HEK293 (cell line): ENCODE measurements at regions not wholly inside any gene's neighbourhood (a gene's known extent, or its start where the extent isn't known, plus 50 kb on each side); places are given as distances from the start of the nearest gene placed in this dataset.

ENCODE experiments used
- CTCF ChIA-PET: fragments of 350-600 bp; formaldehyde crosslinking; extraction: SDS; loops from one replicate; lab custom pipeline; 2021; ENCODE audit warnings: antibody characterized with exemption; lab: Yijun Ruan, JAX
- POLR2A ChIA-PET: fragments of 300-600 bp; formaldehyde crosslinking; extraction: SDS; loops from one replicate; lab custom pipeline; 2020; ENCODE audit warnings: antibody characterized with exemption, inconsistent platforms; lab: Yijun Ruan, JAX
- H3K27ac ChIP-seq: fragments of 200-500 bp; sonication (Bioruptor generic); 2 replicates; pipeline ENCODE4 v1.5.1; 2014; ENCODE audit warnings: low read depth, low read length, control low read depth, inconsistent platforms; ENCODE audit errors: extremely low read depth
- H3K36me3 ChIP-seq, 2 experiments: fragments of 200-500 bp in 1 of 2; sonication (Bioruptor generic) in 1 of 2; 1 replicate in 1 of 2; 2 replicates in 1 of 2; pipeline ENCODE4 v1.5.1; 2014 to 2017; ENCODE audit warnings: inconsistent platforms in 2 of 2, low read length in 2 of 2; ENCODE audit not compliant: control insufficient read depth in 2 of 2, insufficient read depth in 1 of 2
- H3K4me1 ChIP-seq: fragments of 200-500 bp; sonication (Bioruptor generic); 2 replicates; pipeline ENCODE4 v1.5.1; 2014; ENCODE audit warnings: mild to moderate bottlenecking, low read length, inconsistent platforms; ENCODE audit not compliant: control insufficient read depth, insufficient read depth
- H3K4me3 ChIP-seq: 2 replicates; pipeline ENCODE4 v1.5.1; 2011; ENCODE audit warnings: low read depth, mild to moderate bottlenecking, control low read depth, low read length, moderate library complexity
- H3K9me3 ChIP-seq: fragments of 200-500 bp; sonication (Bioruptor generic); 2 replicates; pipeline ENCODE4 v1.5.1; 2014; ENCODE audit warnings: low read depth, low read length, inconsistent platforms; ENCODE audit not compliant: control insufficient read depth, insufficient read depth
- BCL6B ChIP-seq: fragments of 450-650 bp; formaldehyde crosslinking; IDR thresholded peaks from 2 replicates; pipeline ENCODE4 v1.5.1; 2017; ENCODE audit warnings: missing biosample characterization, missing genetic modification characterization
- GLIS2 ChIP-seq: fragments of 450-650 bp; formaldehyde crosslinking; IDR thresholded peaks from 2 replicates; pipeline ENCODE4 v1.5.1; 2016; ENCODE audit warnings: missing biosample characterization, missing genetic modification characterization
- OVOL3 ChIP-seq: fragments of 450-650 bp; formaldehyde crosslinking; IDR thresholded peaks from 2 replicates; pipeline ENCODE4 v1.5.1; 2016; ENCODE audit warnings: missing biosample characterization, missing genetic modification characterization
- SALL2 ChIP-seq: fragments of 450-650 bp; formaldehyde crosslinking; IDR thresholded peaks from 2 replicates; pipeline ENCODE4 v1.5.0; 2017; ENCODE audit warnings: missing biosample characterization, mild to moderate bottlenecking, missing genetic modification characterization, borderline replicate concordance
- SP3 ChIP-seq: fragments of 450-650 bp; formaldehyde crosslinking; IDR thresholded peaks from 2 replicates; pipeline ENCODE4 v1.5.1; 2016; ENCODE audit warnings: missing biosample characterization, missing genetic modification characterization
- TRIM28 ChIP-seq: IDR thresholded peaks from 2 replicates; pipeline ENCODE4 v1.6.1; 2011; ENCODE audit warnings: low read length, control low read depth, borderline replicate concordance
- ZFHX2 ChIP-seq: fragments of 450-650 bp; formaldehyde crosslinking; conservative IDR thresholded peaks from 2 replicates; pipeline ENCODE4 v1.5.1; 2016; ENCODE audit warnings: missing biosample characterization, missing genetic modification characterization
- ZFP69B ChIP-seq: fragments of 450-650 bp; formaldehyde crosslinking; IDR thresholded peaks from 2 replicates; pipeline ENCODE4 v1.5.1; 2016; ENCODE audit warnings: missing biosample characterization, missing genetic modification characterization
- ZNF10 ChIP-seq: fragments of 450-650 bp; formaldehyde crosslinking; IDR thresholded peaks from 2 replicates; pipeline ENCODE4 v1.5.1; 2017; ENCODE audit warnings: missing biosample characterization, missing genetic modification characterization
- ZNF112 ChIP-seq: fragments of 450-650 bp; formaldehyde crosslinking; IDR thresholded peaks from 2 replicates; pipeline ENCODE4 v1.5.0; 2017; ENCODE audit warnings: missing biosample characterization, missing genetic modification characterization
- ZNF138 ChIP-seq: fragments of 450-650 bp; formaldehyde crosslinking; IDR thresholded peaks from 2 replicates; pipeline ENCODE4 v1.5.1; 2016; ENCODE audit warnings: missing biosample characterization, missing genetic modification characterization, borderline replicate concordance
- ZNF335 ChIP-seq: fragments of 450-650 bp; formaldehyde crosslinking; conservative IDR thresholded peaks from 2 replicates; pipeline ENCODE4 v1.5.1; 2016; ENCODE audit warnings: missing biosample characterization, missing genetic modification characterization
- ZNF354C ChIP-seq: fragments of 450-650 bp; formaldehyde crosslinking; IDR thresholded peaks from 2 replicates; pipeline ENCODE4 v1.5.1; 2016; ENCODE audit warnings: missing biosample characterization, missing genetic modification characterization, low read depth, borderline replicate concordance
- ZNF416 ChIP-seq: fragments of 450-650 bp; formaldehyde crosslinking; IDR thresholded peaks from 2 replicates; pipeline ENCODE4 v1.5.1; 2016; ENCODE audit warnings: missing biosample characterization, missing genetic modification characterization
- ZNF449 ChIP-seq: fragments of 450-650 bp; formaldehyde crosslinking; IDR thresholded peaks from 2 replicates; pipeline ENCODE4 v1.5.1; 2017; ENCODE audit warnings: missing biosample characterization, mild to moderate bottlenecking, missing genetic modification characterization, moderate library complexity
- ZNF501 ChIP-seq: fragments of 450-650 bp; formaldehyde crosslinking; IDR thresholded peaks from 2 replicates; pipeline ENCODE4 v1.5.1; 2016; ENCODE audit warnings: missing biosample characterization, missing genetic modification characterization
- ZNF544 ChIP-seq: fragments of 450-650 bp; formaldehyde crosslinking; IDR thresholded peaks from 2 replicates; pipeline ENCODE4 v1.5.0; 2017; ENCODE audit warnings: missing biosample characterization, missing genetic modification characterization
- ZNF549 ChIP-seq: fragments of 450-650 bp; IDR thresholded peaks from 2 replicates; pipeline ENCODE4 v1.5.1; 2018; ENCODE audit warnings: missing biosample characterization, missing genetic modification characterization, mild to moderate bottlenecking, inconsistent platforms, moderate library complexity
- ZNF558 ChIP-seq: fragments of 450-650 bp; formaldehyde crosslinking; IDR thresholded peaks from 2 replicates; pipeline ENCODE4 v1.5.1; 2016; ENCODE audit warnings: missing biosample characterization, missing genetic modification characterization
- ZNF560 ChIP-seq: fragments of 450-650 bp; formaldehyde crosslinking; IDR thresholded peaks from 2 replicates; pipeline ENCODE4 v1.5.1; 2017; ENCODE audit warnings: missing biosample characterization, missing genetic modification characterization, borderline replicate concordance
- ZNF654 ChIP-seq: fragments of 450-650 bp; formaldehyde crosslinking; IDR thresholded peaks from 2 replicates; pipeline ENCODE4 v1.5.1; 2016; ENCODE audit warnings: low read depth, missing biosample characterization, missing genetic modification characterization
- ZNF664 ChIP-seq: fragments of 450-650 bp; formaldehyde crosslinking; IDR thresholded peaks from 2 replicates; pipeline ENCODE4 v1.5.1; 2016; ENCODE audit warnings: missing biosample characterization, missing genetic modification characterization
- ZNF677 ChIP-seq: fragments of 450-650 bp; IDR thresholded peaks from 2 replicates; pipeline ENCODE4 v1.5.0; 2018; ENCODE audit warnings: missing biosample characterization, mild to moderate bottlenecking, missing genetic modification characterization, moderate library complexity
- ZNF701 ChIP-seq: fragments of 450-650 bp; formaldehyde crosslinking; IDR thresholded peaks from 2 replicates; pipeline ENCODE4 v1.5.1; 2016; ENCODE audit warnings: missing biosample characterization, missing genetic modification characterization
- ZNF707 ChIP-seq: fragments of 450-650 bp; formaldehyde crosslinking; IDR thresholded peaks from 2 replicates; pipeline ENCODE4 v1.5.1; 2016; ENCODE audit warnings: missing biosample characterization, missing genetic modification characterization
- ZNF776 ChIP-seq: fragments of 450-650 bp; formaldehyde crosslinking; IDR thresholded peaks from 2 replicates; pipeline ENCODE4 v1.5.0; 2017; ENCODE audit warnings: missing biosample characterization, missing genetic modification characterization, borderline replicate concordance

- no peaks in the 10 kb centered on the region for H3K36me3 ChIP-seq
- no peak overlapping the region for H3K27ac ChIP-seq
- POLR2A ChIA-PET: no interaction called here
- no peaks in the 10 kb centered on the region for H3K4me1 ChIP-seq
- H3K9me3 ChIP-seq: no peaks in the 10 kb centered on the region
- TF ChIP-seq SP3 (tag by site-specific recombination) (no peak), ZNF677 (tag by site-specific recombination) (no peak), ZFHX2 (tag by site-specific recombination) (no peak), ZNF776 (no peak)
- TF ChIP-seq, all 188 proteins: peak for 0
- H3K4me3 ChIP-seq: no peak overlapping the region
- CTCF ChIA-PET: interaction anchor here (0.7 kb wide), 1 partner anchor 91 kb away, joined by 3 read pairs; no protein-coding TSS in a partner anchor
These were observed 347.5 kb upstream of the SALL3 start for GRCh38 chr18:78632111-78632541.

- no peak for TF ChIP-seq ZNF558 (tag by site-specific recombination)
- no peak for TF ChIP-seq ZNF701
- no peak for TF ChIP-seq ZNF544 (tag by site-specific recombination)
- H3K4me1 ChIP-seq: peaks cover 6% of the 10 kb centered on the region; the same call in 1 of the 2 replicates
- CTCF ChIA-PET: no interaction called here
- H3K4me3 ChIP-seq: no peak overlapping the region
- no peaks in the 10 kb centered on the region for H3K36me3 ChIP-seq
- POLR2A ChIA-PET: interaction anchor here (0.6 kb wide), 1 partner anchor 277 kb away, joined by 3 read pairs; no protein-coding TSS in a partner anchor
- H3K9me3 ChIP-seq: no peaks in the 10 kb centered on the region
- no peak overlapping the region for H3K27ac ChIP-seq
These were observed 345.4 kb upstream of the SALL3 start for GRCh38 chr18:78634061-78634696.

GRCh38 chr18:78635093-78635800 lies 344.4 kb upstream of the SALL3 start:
- POLR2A ChIA-PET: no interaction called here
- no peak overlapping the region for H3K27ac ChIP-seq
- CTCF ChIA-PET: no interaction called here

GRCh38 chr18:78636260-78636659 lies 343.4 kb upstream of the SALL3 start:
- TF ChIP-seq ZNF354C (no peak), ZNF10 (tag by site-specific recombination) (no peak), BCL6B (tag by site-specific recombination) (no peak), SALL2 (tag by site-specific recombination) (no peak), ZNF677 (tag by site-specific recombination) (no peak), ZFP69B (no peak)
- TF ChIP-seq, all 188 proteins: peak for 0
- peaks cover 6% of the 10 kb centered on the region; the same call in 1 of the 2 replicates for H3K4me1 ChIP-seq
- no peaks in the 10 kb centered on the region for H3K36me3 ChIP-seq
- CTCF ChIA-PET: no interaction called here
- H3K9me3 ChIP-seq: no peaks in the 10 kb centered on the region
- no peak overlapping the region for H3K27ac ChIP-seq
- H3K4me3 ChIP-seq: no peak overlapping the region
- POLR2A ChIA-PET: no interaction called here

More at GRCh38 chr18:78635093-78635800, 344.4 kb upstream of the SALL3 start:
- peaks cover 6% of the 10 kb centered on the region; the same call in 1 of the 2 replicates for H3K4me1 ChIP-seq
- TF ChIP-seq ZNF112 (tag by site-specific recombination) (no peak), ZNF560 (tag by site-specific recombination) (no peak), OVOL3 (tag by site-specific recombination) (no peak), ZNF335 (tag by site-specific recombination) (no peak), GLIS2 (no peak), ZNF549 (no peak), ZNF416 (tag by site-specific recombination) (no peak), ZNF707 (tag by site-specific recombination) (no peak), ZNF138 (no peak), ZNF654 (no peak), ZNF664 (tag by site-specific recombination) (no peak), ZNF449 (no peak), ZNF501 (tag by site-specific recombination) (no peak), TRIM28 (no peak)
- no peaks in the 10 kb centered on the region for H3K36me3 ChIP-seq
- H3K9me3 ChIP-seq: no peaks in the 10 kb centered on the region
- H3K4me3 ChIP-seq: no peak overlapping the region
